Mucosa of descending colon (tissue), 3 donors: ENCODE measurements at regions not wholly inside any gene's neighbourhood (a gene's known extent, or its start where the extent isn't known, plus 50 kb on each side); places are given as distances from the start of the nearest gene placed in this dataset.
"Not testable (repeated sequence)": the region's sequence is repeated elsewhere in the genome, so short reads cannot be mapped to it uniquely, and the experiment has no call there.

Experiments used
- ATAC-seq: fragments of 200-7000 bp; cut with Tn5 transposase; one replicate; pipeline ENCODE4 v1.9.1; 2020; ENCODE audit warnings: mild to moderate bottlenecking, moderate library complexity
- DNase-seq, 3 donors: peaks; one replicate each; pipeline ENCODE4 v3.0.0-alpha.2; 2020
- H3K36me3 ChIP-seq: fragments of 200-600 bp; one replicate; pipeline ENCODE4 v1.8.0; 2021; ENCODE audit warnings: low read depth, mild to moderate bottlenecking
- H3K4me1 ChIP-seq: fragments of 200-600 bp; one replicate; pipeline ENCODE4 v1.8.0; 2021; ENCODE audit warnings: low read depth, mild to moderate bottlenecking
- H3K4me3 ChIP-seq: fragments of 200-600 bp; one replicate; pipeline ENCODE4 v1.8.0; 2021; ENCODE audit warnings: mild to moderate bottlenecking
- H3K9me3 ChIP-seq: fragments of 200-600 bp; one replicate; pipeline ENCODE4 v1.8.0; 2021; ENCODE audit warnings: mild to moderate bottlenecking
- intact Hi-C, 2 donors: fragments of 100-400 bp; cut with DNase I in 1 of 2; cut with micrococcal nuclease in 1 of 2; formaldehyde crosslinking; loops; one replicate each; pipeline versions ENCODE4 v1.11.0 to v1.11.1; 2022; cut with DNase I, micrococcal nuclease
- TF ChIP-seq, protein P1 (sequence below): fragments of 200-600 bp; IDR thresholded peaks from one replicate; pipeline ENCODE4 v1.8.0; 2022; ENCODE audit warnings: antibody characterized with exemption, mild to moderate bottlenecking
- donor health status: DM: no; HTN: no; CAD: no; lungs with moderate emphysema.
- donor health status: DM: no; HTN: no; CAD: no.
- donor health status: DM: no; HTN: yes; CAD: no.

DNA sequence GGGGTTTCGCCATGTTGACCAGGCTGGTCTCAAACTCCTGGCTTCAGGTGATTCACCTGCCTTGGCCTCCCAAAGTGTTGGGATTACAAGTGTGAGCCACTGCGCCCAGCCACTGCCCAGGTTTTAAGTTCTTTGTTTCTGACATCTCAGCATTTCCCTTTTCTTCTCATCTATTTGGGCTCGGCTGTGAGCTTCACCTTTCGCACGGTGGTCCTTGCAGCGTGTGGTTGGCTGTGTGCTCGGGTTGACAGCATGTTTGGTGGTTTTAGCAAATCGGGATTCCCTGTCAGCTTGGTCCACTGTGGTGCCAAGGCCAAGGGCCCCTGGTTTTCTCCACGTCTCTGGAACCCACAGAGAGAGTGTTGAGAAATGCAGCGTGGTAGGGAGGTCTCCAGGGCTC, 138.8 kb downstream of the DNAJB6 start:
- DNase-seq (no peak), ATAC-seq (no peak)
- intact Hi-C loops, result no loop called here
- Histone ChIP-seq H3K4me3 (no peak overlapping the region), H3K4me1 (no peaks in the 10 kb centered on the region), H3K36me3 (no peaks in the 10 kb centered on the region), H3K9me3 (peaks cover 16% of the 10 kb centered on the region)
- TF ChIP-seq, protein P1, sequence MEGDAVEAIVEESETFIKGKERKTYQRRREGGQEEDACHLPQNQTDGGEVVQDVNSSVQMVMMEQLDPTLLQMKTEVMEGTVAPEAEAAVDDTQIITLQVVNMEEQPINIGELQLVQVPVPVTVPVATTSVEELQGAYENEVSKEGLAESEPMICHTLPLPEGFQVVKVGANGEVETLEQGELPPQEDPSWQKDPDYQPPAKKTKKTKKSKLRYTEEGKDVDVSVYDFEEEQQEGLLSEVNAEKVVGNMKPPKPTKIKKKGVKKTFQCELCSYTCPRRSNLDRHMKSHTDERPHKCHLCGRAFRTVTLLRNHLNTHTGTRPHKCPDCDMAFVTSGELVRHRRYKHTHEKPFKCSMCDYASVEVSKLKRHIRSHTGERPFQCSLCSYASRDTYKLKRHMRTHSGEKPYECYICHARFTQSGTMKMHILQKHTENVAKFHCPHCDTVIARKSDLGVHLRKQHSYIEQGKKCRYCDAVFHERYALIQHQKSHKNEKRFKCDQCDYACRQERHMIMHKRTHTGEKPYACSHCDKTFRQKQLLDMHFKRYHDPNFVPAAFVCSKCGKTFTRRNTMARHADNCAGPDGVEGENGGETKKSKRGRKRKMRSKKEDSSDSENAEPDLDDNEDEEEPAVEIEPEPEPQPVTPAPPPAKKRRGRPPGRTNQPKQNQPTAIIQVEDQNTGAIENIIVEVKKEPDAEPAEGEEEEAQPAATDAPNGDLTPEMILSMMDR, result no peak

DNA sequence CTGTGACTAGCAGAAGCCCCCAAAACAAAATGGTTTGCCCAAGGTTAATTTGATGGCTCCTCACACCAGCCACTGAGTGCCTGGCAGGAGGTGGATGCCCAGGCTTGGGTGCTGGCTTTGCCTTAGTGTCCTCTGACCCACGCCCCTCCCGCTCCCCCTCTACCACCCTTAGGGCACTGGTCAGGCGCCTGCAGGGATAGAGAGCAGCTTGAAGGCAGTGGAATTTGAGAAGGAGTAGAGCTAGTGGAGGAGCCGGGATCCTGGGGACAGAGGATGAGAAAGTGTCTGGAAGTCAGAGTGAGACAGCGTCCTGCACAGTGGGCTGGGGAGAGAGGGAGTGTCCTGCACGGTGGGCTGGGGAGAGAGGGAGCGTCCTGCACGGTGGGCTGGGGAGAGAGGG, 139.4 kb downstream of the DNAJB6 start:
- intact Hi-C loops, result no loop called here
- H3K4me3 ChIP-seq, result no peak overlapping the region
- no peaks in the 10 kb centered on the region for H3K36me3 ChIP-seq
- H3K4me1 ChIP-seq, result no peaks in the 10 kb centered on the region
- TF ChIP-seq, protein P1, result no peak
- peaks cover 16% of the 10 kb centered on the region for H3K9me3 ChIP-seq
- DNase-seq (no peak), ATAC-seq (no peak)

DNA sequence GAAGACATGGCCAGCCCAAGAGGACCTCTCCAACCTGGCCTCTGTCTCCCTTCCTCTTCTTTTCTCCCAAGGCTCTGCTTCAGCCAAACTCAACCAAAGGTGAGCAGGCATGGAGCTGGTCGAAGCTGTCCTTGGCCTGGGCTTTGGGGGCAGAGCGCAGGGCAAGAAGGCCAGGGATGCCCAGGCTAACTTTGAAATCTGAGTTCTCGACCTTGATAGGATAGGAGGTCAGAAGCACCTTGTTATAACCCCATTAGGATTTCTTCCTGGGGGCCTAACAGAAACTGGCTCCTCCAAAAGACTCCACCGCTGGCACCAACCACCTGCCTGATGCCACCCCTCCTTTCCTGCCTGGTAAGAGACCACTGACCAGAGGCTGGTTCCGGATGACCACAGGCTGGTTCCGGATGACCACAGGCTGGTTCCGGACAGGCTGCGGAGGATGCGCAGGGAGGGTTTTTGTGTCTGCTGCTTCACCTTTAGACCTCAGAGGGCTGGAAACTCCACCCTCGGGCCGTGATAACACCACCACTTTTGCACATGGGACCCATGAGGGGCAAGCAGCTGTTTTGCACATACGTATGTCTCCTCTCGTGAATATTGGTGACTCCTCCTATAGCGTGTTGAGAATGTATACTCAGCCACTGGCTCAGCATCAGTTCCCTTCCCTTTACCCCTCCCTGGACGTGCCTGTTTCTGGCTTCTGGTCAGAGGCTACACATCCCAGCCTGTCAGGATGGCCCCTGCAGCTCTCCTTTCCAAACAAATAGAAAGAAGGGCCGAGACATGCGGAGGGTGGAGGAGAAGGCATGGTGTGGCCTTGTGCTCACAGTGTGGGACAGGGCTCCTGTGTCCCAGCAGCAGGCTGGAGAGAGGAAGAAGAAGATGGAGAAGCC, 140.1 kb downstream of the DNAJB6 start:
- intact Hi-C loops, result no loop called here
- TF ChIP-seq, protein P1, result no peak
- ATAC-seq, result no peak

DNA sequence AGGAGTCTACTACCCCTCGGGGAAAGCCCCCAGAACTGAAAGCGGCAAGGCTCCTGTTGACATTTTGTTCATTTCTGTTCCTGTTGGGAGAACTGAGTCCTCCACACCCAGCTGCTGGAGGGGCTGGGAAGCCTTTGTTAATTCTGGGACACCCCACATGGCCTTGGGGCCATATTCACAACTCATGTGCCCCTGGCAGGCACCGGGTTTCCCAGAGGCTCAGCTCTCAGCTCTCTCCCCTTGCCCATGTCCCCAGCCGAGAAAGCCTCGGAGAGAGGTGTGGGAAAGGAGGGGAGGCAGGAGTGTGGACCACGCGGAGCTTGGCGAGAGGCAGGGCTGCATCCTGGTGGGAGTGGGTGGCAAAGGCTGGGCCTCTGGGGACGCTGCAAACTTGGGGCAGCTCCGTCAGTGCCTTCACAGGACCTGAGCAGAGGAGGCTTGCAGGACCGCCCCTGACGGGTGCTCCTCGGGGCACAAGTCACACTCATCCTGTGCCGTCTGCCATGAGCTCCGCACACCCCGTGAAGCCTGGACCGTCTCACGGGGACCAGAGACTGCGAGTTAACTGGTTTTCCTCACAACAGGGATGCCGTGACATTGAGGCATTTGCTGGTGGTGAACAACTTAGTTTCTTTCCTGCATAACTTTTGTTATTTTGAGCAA, 140.9 kb downstream of the DNAJB6 start:
- no peaks in the 10 kb centered on the region for H3K36me3 ChIP-seq
- TF ChIP-seq, protein P1, result no peak
- intact Hi-C loops, result no loop called here
- no peak overlapping the region for H3K4me3 ChIP-seq
- ATAC-seq, result no peak
- H3K9me3 ChIP-seq, result peaks cover 11% of the 10 kb centered on the region
- no peak for DNase-seq
- no peaks in the 10 kb centered on the region for H3K4me1 ChIP-seq

More for the DNA sequence above, 140.1 kb downstream of the DNAJB6 start:
- Histone ChIP-seq H3K9me3 (peaks cover 16% of the 10 kb centered on the region), H3K36me3 (no peaks in the 10 kb centered on the region), H3K4me1 (no peaks in the 10 kb centered on the region), H3K4me3 (no peak overlapping the region)
- no peak for DNase-seq

DNA sequence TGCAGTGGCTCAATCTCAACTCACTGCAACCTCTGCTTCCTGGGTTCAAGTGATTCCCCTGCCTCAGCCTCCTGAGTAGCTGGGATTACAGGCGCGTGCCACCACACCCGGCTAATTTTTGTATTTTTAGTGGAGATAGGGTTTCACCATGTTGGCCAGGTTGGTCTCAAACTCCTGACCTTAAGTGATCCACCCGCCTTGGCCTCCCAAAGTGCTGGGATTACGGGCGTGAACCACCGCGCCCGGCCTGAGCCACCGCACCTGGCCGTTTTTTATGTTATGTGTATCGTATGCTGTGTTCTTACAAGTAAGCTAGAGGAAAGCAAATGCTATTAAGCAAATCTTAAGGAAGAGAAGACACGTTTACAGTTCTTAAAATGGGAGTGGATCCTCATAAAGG, 141.8 kb downstream of the DNAJB6 start:
- H3K9me3 ChIP-seq, H3K4me3 ChIP-seq, DNase-seq, ATAC-seq, H3K36me3 ChIP-seq, H3K4me1 ChIP-seq, intact Hi-C loops: not testable (repeated sequence)

DNA sequence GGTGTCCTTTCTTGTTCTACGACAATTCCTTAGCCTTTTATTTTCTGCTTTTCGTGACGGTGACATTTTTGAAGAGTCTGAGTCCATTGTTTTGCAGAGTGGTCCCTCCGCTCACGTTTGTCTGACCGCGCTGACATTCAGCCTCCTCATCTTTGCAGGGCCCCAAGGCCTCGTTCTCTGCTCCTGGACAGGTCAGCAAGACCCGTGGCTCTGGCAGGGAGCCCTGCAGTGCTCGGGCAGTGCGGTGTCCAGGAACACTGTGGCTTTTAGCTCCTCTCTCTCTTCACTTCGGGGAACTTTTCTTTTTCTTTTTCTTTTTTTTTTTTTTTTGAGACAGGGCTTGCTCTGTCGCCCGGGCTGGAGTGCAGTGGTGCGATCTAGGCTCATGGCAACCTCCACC, 142.5 kb downstream of the DNAJB6 start:
- intact Hi-C loops, result no loop called here
- Histone ChIP-seq H3K4me3 (no peak overlapping the region), H3K4me1 (no peaks in the 10 kb centered on the region), H3K9me3 (no peaks in the 10 kb centered on the region), H3K36me3 (no peaks in the 10 kb centered on the region)
- DNase-seq (no peak), ATAC-seq (no peak)
- TF ChIP-seq, protein P1, result no peak
